Activated CD8-positive, alpha-beta memory T cell treated with anti-CD3 and anti-CD28 coated beads, Interleukin-2, amount 10 ng/mL, durations not matched to agents 7 days and 5 days (primary cell): ENCODE measurements at regions not wholly inside any gene's neighbourhood (a gene's known extent, or its start where the extent isn't known, plus 50 kb on each side); places are given as distances from the start of the nearest gene placed in this dataset.
A peak's percentile ranks its signal among the peaks of the same experiment; 100 is the strongest.

Source experiments
- ATAC-seq: fragments of 150-1000 bp; cut with Tn5 transposase; one replicate; pipeline ENCODE4 v1.10.0; 2021; ENCODE audit warnings: moderate library complexity
- CTCF ChIA-PET: fragments of 350-600 bp; sonication (Branson Sonifier 250); formaldehyde crosslinking; loops from one replicate; lab custom pipeline; 2021; ENCODE audit warnings: antibody characterized with exemption; lab: Charles Lee
- DNase-seq: peaks from one replicate; pipeline ENCODE4 v3.0.0-alpha.2; 2020
- H3K27ac Mint-ChIP-seq: one replicate; pipeline ENCODE4 v1.8.0; 2021; ENCODE audit warnings: mild to moderate bottlenecking, mixed read lengths
- H3K27me3 Mint-ChIP-seq: one replicate; pipeline ENCODE4 v1.8.0; 2021; ENCODE audit warnings: mixed read lengths
- H3K36me3 Mint-ChIP-seq: one replicate; pipeline ENCODE4 v1.8.0; 2021; ENCODE audit warnings: mild to moderate bottlenecking, mixed read lengths
- H3K4me1 Mint-ChIP-seq: one replicate; pipeline ENCODE4 v1.8.0; 2021; ENCODE audit warnings: mixed read lengths
- H3K4me3 Mint-ChIP-seq: one replicate; pipeline ENCODE4 v1.8.0; 2021; ENCODE audit warnings: mild to moderate bottlenecking, moderate library complexity, mixed read lengths
- H3K9me3 Mint-ChIP-seq: one replicate; pipeline ENCODE4 v1.8.0; 2022; ENCODE audit warnings: low read depth, mixed read lengths

- DNase-seq (peak; percentile 80), ATAC-seq (peak; percentile 85)
- Mint-ChIP-seq H3K9me3 (no peaks in the 10 kb centered on the region), H3K27me3 (peaks cover 3% of the 10 kb centered on the region), H3K4me1 (peaks cover 7% of the 10 kb centered on the region), H3K4me3 (no peak overlapping the region), H3K36me3 (no peaks in the 10 kb centered on the region), H3K27ac (no peak overlapping the region)
- CTCF ChIA-PET = interaction anchor here (0.7 to 5.3 kb wide), 27 partner anchors 9 to 949 kb away, joined by 3 to 38 read pairs (median 4); no protein-coding TSS in a partner anchor
These were observed 165.9 kb upstream of the TANK start for GRCh38 chr2:160994141-160995002.

- no peak for DNase-seq
- H3K4me1 Mint-ChIP-seq = peaks cover 7% of the 10 kb centered on the region
- CTCF ChIA-PET = interaction anchor here (0.9 to 5.3 kb wide), 2 partner anchors 9 to 66 kb away, joined by 3 to 38 read pairs; no protein-coding TSS in a partner anchor
- no peak overlapping the region for H3K27ac Mint-ChIP-seq
- no peak overlapping the region for H3K4me3 Mint-ChIP-seq
- no peaks in the 10 kb centered on the region for H3K36me3 Mint-ChIP-seq
- H3K27me3 Mint-ChIP-seq = no peaks in the 10 kb centered on the region
- no peak for ATAC-seq
- no peaks in the 10 kb centered on the region for H3K9me3 Mint-ChIP-seq
These were observed 163.6 kb upstream of the TANK start for GRCh38 chr2:160996584-160996983.

- peaks cover 2% of the 10 kb centered on the region for H3K4me1 Mint-ChIP-seq
- no peaks in the 10 kb centered on the region for H3K9me3 Mint-ChIP-seq
- H3K27me3 Mint-ChIP-seq = peaks cover 22% of the 10 kb centered on the region
- H3K4me3 Mint-ChIP-seq = no peak overlapping the region
- H3K36me3 Mint-ChIP-seq = no peaks in the 10 kb centered on the region
- no peak for ATAC-seq
- DNase-seq = no peak
- no peak overlapping the region for H3K27ac Mint-ChIP-seq
- CTCF ChIA-PET = interaction anchor here (0.8 to 1.5 kb wide), 4 partner anchors 10 to 59 kb away, joined by 3 to 5 read pairs (median 4); no protein-coding TSS in a partner anchor
These were observed 155.8 kb upstream of the TANK start for GRCh38 chr2:161004379-161004778.

GRCh38 chr2:161005170-161005569 is 155.1 kb upstream of the TANK start:
- Mint-ChIP-seq H3K4me1 (peaks cover 2% of the 10 kb centered on the region), H3K4me3 (no peak overlapping the region), H3K9me3 (no peaks in the 10 kb centered on the region), H3K27ac (no peak overlapping the region), H3K27me3 (peaks cover 22% of the 10 kb centered on the region), H3K36me3 (no peaks in the 10 kb centered on the region)
- ATAC-seq = no peak
- DNase-seq = no peak
- CTCF ChIA-PET = interaction anchor here (0.7 to 1.1 kb wide), 3 partner anchors 9 to 60 kb away, joined by 3 to 5 read pairs (median 3); no protein-coding TSS in a partner anchor

- CTCF ChIA-PET = no interaction called here
- Mint-ChIP-seq H3K27ac (no peak overlapping the region), H3K27me3 (peaks cover 28% of the 10 kb centered on the region), H3K4me3 (no peak overlapping the region), H3K36me3 (no peaks in the 10 kb centered on the region), H3K4me1 (peaks cover 4% of the 10 kb centered on the region), H3K9me3 (no peaks in the 10 kb centered on the region)
- no peak for ATAC-seq
- DNase-seq = no peak
These were observed 151.9 kb upstream of the TANK start for GRCh38 chr2:161008311-161008710.

- CTCF ChIA-PET = interaction anchor here (1.4 kb wide), 1 partner anchor 12 kb away, joined by 3 read pairs; no protein-coding TSS in a partner anchor
- ATAC-seq (no peak), DNase-seq (no peak)
- Mint-ChIP-seq H3K4me1 (peaks cover 2% of the 10 kb centered on the region), H3K27me3 (peaks cover 22% of the 10 kb centered on the region), H3K4me3 (no peak overlapping the region), H3K9me3 (peaks cover 3% of the 10 kb centered on the region), H3K27ac (no peak overlapping the region), H3K36me3 (no peaks in the 10 kb centered on the region)
These were observed 149.7 kb upstream of the TANK start for GRCh38 chr2:161010503-161011015.

- no peak overlapping the region for H3K4me3 Mint-ChIP-seq
- H3K36me3 Mint-ChIP-seq = no peaks in the 10 kb centered on the region
- H3K27me3 Mint-ChIP-seq = peaks cover 19% of the 10 kb centered on the region
- H3K27ac Mint-ChIP-seq = no peak overlapping the region
- H3K9me3 Mint-ChIP-seq = peaks cover 3% of the 10 kb centered on the region
- ATAC-seq = no peak
- DNase-seq = no peak
- CTCF ChIA-PET = no interaction called here
- no peaks in the 10 kb centered on the region for H3K4me1 Mint-ChIP-seq
These were observed 142.3 kb upstream of the TANK start for GRCh38 chr2:161017780-161018470.

GRCh38 chr2:161019311-161019710 is 140.9 kb upstream of the TANK start:
- CTCF ChIA-PET = interaction anchor here (1.7 kb wide), 1 partner anchor 44 kb away, joined by 3 read pairs; no protein-coding TSS in a partner anchor
- Mint-ChIP-seq H3K9me3 (peaks cover 3% of the 10 kb centered on the region), H3K4me3 (no peak overlapping the region), H3K4me1 (no peaks in the 10 kb centered on the region), H3K27me3 (peaks cover 10% of the 10 kb centered on the region), H3K27ac (no peak overlapping the region), H3K36me3 (no peaks in the 10 kb centered on the region)
- DNase-seq (no peak), ATAC-seq (no peak)

- Mint-ChIP-seq H3K9me3 (no peaks in the 10 kb centered on the region), H3K36me3 (no peaks in the 10 kb centered on the region), H3K4me3 (no peak overlapping the region), H3K4me1 (no peaks in the 10 kb centered on the region), H3K27ac (no peak overlapping the region), H3K27me3 (peaks cover 9% of the 10 kb centered on the region)
- DNase-seq (no peak), ATAC-seq (no peak)
- CTCF ChIA-PET = interaction anchor here (1.7 kb wide), 1 partner anchor 43 kb away, joined by 3 read pairs; no protein-coding TSS in a partner anchor
These were observed 139.8 kb upstream of the TANK start for GRCh38 chr2:161020437-161020836.

- peak overlapping the region; percentile 71 for H3K27ac Mint-ChIP-seq
- CTCF ChIA-PET = no interaction called here
- ATAC-seq (peak; percentile 27), DNase-seq (no peak)
- H3K36me3 Mint-ChIP-seq = peaks cover 10% of the 10 kb centered on the region
- peaks cover 7% of the 10 kb centered on the region for H3K27me3 Mint-ChIP-seq
- no peak overlapping the region for H3K4me3 Mint-ChIP-seq
- H3K9me3 Mint-ChIP-seq = peaks cover 4% of the 10 kb centered on the region
- peaks cover 5% of the 10 kb centered on the region for H3K4me1 Mint-ChIP-seq
These were observed 131.6 kb upstream of the TANK start for GRCh38 chr2:161028581-161028980.

- ATAC-seq (no peak), DNase-seq (no peak)
- Mint-ChIP-seq H3K4me1 (peaks cover 5% of the 10 kb centered on the region), H3K27ac (no peak overlapping the region), H3K4me3 (no peak overlapping the region), H3K27me3 (peaks cover 8% of the 10 kb centered on the region), H3K9me3 (peaks cover 4% of the 10 kb centered on the region), H3K36me3 (peaks cover 10% of the 10 kb centered on the region)
- CTCF ChIA-PET = no interaction called here
These were observed 130.9 kb upstream of the TANK start for GRCh38 chr2:161029321-161029720.

- ATAC-seq = no peak
- Mint-ChIP-seq H3K27me3 (peaks cover 6% of the 10 kb centered on the region), H3K9me3 (peaks cover 4% of the 10 kb centered on the region), H3K27ac (no peak overlapping the region), H3K4me1 (peaks cover 5% of the 10 kb centered on the region), H3K4me3 (no peak overlapping the region), H3K36me3 (peaks cover 10% of the 10 kb centered on the region)
- CTCF ChIA-PET = no interaction called here
- DNase-seq = no peak
These were observed 129.8 kb upstream of the TANK start for GRCh38 chr2:161030260-161031063.

- ATAC-seq (no peak), DNase-seq (no peak)
- Mint-ChIP-seq H3K9me3 (peaks cover 4% of the 10 kb centered on the region), H3K4me1 (peaks cover 5% of the 10 kb centered on the region), H3K27me3 (peaks cover 6% of the 10 kb centered on the region), H3K4me3 (no peak overlapping the region), H3K27ac (no peak overlapping the region), H3K36me3 (peaks cover 10% of the 10 kb centered on the region)
- CTCF ChIA-PET = no interaction called here
These were observed 128.7 kb upstream of the TANK start for GRCh38 chr2:161031511-161031910.
